Jurkat, Clone E6-1 (cell line): ENCODE measurements at regions not wholly inside any gene's neighbourhood (a gene's known extent, or its start where the extent isn't known, plus 50 kb on each side); places are given as distances from the start of the nearest gene placed in this dataset.

ENCODE experiments used
- DNase-seq: peaks from one replicate; pipeline ENCODE4 v3.0.0-alpha.2; 2011; ENCODE audit warnings: low read depth, low spot score
- H3K4me3 ChIP-seq: 2 replicates; pipeline ENCODE4 v1.5.1; 2011; ENCODE audit warnings: mild to moderate bottlenecking, low read length, control low read depth, moderate library complexity

GRCh38 chr13:40058757-40059236 lies 403.3 kb downstream of the COG6 start:
- H3K4me3 ChIP-seq, result no peak overlapping the region
- DNase-seq, result no peak

GRCh38 chr13:40059540-40060232 lies 404.2 kb downstream of the COG6 start:
- DNase-seq, result no peak
- no peak overlapping the region for H3K4me3 ChIP-seq

- no peak for DNase-seq
- H3K4me3 ChIP-seq, result no peak overlapping the region
Measured at GRCh38 chr13:40060296-40061007, 405.0 kb downstream of the COG6 start.

GRCh38 chr13:40061466-40062450 lies 406.3 kb downstream of the COG6 start:
- no peak overlapping the region for H3K4me3 ChIP-seq
- no peak for DNase-seq

- no peak for DNase-seq
- no peak overlapping the region for H3K4me3 ChIP-seq
Measured at GRCh38 chr13:40063278-40063698, 407.8 kb downstream of the COG6 start.

DNA sequence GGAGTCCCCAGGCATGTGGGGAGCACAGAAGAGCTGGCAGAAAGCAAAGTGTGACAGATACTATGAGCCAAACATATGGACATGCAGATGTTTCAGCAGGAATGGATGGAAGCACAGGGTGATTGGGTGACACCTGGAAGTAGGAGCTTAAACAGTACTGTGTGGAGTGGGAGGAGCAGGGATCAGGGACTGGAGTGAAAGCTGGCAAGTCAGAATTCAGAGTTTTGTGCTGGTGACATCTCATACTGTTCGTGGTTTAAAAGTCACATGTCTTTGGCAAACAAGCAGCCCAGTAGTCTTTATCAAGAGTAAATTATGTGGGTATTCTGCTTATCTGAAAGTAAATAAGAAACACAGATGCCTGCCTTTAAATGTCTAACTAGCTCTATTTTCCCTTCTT lies 408.2 kb downstream of the COG6 start:
- no peak for DNase-seq

DNA sequence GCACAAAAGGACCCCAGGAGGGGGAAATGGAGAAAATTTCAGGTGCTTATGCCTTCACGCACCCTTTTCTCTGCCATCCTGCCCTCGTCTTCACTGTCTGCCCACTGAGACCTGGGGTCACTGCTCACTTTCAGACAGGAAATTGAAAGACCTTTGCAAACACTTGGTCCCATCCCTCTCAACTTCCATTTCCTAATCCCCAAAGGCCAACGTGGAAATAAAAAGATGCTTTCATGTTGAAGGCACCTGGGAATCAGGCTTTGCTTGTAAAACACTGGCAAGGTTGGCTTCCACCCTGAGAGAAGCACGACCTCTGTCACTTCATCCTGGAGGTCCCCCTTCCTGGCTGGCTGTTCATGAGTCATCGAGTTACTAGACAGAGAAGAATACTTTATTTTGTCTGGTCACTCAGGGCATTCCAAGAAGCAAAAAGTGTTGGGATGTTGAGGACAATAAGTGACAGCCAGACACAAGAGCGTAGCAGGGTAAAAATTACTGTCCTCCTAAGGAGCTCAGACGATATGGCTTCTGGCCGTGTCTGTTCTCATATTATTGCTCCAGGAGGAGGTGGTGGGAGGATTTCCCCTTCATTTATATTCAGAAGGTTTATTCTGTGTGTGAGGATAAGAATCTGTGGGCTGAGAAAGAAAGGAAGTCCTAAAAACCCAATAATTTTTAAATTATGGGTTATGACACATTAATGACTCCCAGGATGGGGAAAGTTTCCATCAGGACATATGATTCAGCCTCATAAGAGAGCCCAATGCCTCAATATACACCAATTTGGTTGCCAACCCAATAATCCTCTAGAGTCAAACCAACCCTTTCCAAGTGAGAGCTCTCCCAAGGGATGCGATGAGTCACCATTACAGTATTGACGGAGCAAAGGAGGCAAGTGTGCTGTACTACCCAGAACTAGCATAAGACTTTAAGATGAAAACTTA lies 409.0 kb downstream of the COG6 start:
- no peak for DNase-seq
- no peak overlapping the region for H3K4me3 ChIP-seq

More for the DNA sequence above, 408.2 kb downstream of the COG6 start:
- H3K4me3 ChIP-seq, result no peak overlapping the region

DNA sequence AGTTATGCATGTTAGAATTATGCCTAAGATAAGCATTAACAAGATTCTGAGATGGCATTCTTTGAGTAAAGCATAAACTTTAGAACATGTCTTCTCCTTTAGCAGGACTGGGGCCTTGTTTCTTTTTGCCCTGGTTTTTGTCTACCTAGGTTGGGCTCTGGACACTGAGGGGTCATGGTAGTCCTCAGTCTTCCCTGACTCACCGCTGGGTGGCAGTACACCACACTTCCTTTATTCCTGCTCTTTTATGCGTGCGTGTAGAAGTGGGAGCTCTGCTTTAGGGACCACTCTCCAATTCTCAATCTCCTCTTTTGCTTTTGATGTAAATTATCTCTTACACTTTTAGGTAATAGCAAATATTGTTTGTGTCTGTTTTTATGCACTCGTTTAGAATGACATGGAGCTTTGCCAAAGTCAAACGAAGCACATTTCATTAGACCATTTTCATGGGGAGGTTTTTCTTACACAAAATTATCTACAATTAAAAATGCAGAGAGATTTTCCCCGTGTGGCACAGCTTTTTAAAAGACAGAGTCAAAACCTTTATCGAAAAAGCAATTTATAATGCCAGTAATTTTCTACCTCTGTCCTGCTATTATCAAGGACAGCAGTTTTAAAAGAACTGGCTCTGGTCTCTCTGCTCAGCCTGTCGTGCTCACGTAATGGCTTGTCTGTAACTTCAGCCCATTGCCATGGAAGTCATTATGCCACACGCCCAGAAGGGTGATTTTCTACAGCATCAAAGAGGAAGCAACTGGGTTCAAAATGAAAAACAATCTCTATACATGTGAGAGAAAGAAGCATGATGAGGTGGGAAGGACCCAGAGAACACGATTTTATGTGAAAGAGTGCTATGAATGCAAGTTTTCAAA lies 413.9 kb downstream of the COG6 start:
- peak; percentile 45 for DNase-seq
- H3K4me3 ChIP-seq, result no peak overlapping the region

GRCh38 chr13:40070357-40070756 lies 414.9 kb downstream of the COG6 start:
- no peak overlapping the region for H3K4me3 ChIP-seq
- DNase-seq, result no peak

- DNase-seq, result no peak
- no peak overlapping the region for H3K4me3 ChIP-seq
Measured at GRCh38 chr13:40072663-40073120, 417.2 kb downstream of the COG6 start.

GRCh38 chr13:40074338-40074737 lies 418.9 kb downstream of the COG6 start:
- no peak overlapping the region for H3K4me3 ChIP-seq
- DNase-seq, result no peak

DNA sequence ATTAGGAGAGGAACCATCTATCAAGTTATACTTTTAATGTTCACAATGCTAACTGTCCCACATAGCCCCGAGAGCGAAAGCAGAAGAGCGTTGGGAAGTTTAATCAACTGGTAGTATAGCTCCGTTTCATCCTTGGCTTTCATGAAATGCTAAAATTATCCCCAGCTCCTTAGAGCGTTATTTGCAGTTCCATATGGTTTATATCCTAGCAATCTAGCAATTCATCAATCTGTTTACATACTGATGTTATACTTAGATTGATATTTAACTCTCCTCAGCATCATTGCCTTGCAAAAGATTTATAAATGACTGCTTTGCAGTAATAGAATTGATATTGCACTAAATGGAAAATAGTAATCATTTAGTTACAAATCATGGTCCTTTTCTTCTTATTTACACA lies 419.8 kb downstream of the COG6 start:
- no peak overlapping the region for H3K4me3 ChIP-seq
- DNase-seq, result no peak

GRCh38 chr13:40076765-40077362 lies 421.4 kb downstream of the COG6 start:
- DNase-seq, result no peak
- H3K4me3 ChIP-seq, result no peak overlapping the region

- peak; percentile 4 for DNase-seq
Measured at GRCh38 chr13:40077396-40078027, 422.1 kb downstream of the COG6 start.

DNA sequence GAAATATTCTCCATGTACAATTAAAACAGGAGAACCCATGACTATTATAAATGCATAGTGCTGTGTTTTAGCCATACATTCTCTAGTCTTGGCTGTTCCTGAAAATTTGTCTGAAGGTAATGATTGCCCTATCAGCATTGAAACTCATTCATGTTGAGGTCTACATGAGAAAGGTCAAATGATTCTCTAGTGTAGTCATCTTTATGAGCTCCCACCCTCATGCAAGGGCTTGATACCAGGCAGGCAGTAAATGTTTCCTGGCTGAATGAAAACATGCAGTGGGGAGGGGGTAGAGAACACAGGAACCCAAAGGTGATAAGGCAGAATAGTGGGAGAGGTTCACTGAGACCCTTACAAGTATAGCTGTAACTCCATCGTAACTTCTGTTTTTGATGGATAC lies 424.3 kb downstream of the COG6 start:
- DNase-seq, result no peak
- H3K4me3 ChIP-seq, result no peak overlapping the region

More at GRCh38 chr13:40077396-40078027, 422.1 kb downstream of the COG6 start:
- H3K4me3 ChIP-seq, result no peak overlapping the region

DNA sequence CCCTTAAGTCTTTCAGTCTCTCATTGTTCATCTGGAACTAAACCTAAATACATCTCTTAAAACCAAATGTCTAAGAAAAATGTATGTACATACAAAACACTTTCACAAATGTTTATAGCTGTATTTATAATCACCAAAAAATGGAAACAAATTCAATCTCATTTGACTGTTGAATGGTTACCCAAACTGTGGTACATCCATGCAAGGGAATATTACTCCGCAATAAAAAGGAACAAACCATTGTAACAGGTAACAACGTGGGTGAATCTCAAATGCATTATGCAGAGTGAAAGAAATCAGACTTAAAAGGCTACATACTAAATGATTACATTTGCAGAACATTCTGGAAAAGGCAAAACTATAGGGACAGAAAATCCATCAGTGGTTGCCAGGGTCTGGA lies 425.2 kb downstream of the COG6 start:
- DNase-seq, result no peak
- H3K4me3 ChIP-seq, result no peak overlapping the region

DNA sequence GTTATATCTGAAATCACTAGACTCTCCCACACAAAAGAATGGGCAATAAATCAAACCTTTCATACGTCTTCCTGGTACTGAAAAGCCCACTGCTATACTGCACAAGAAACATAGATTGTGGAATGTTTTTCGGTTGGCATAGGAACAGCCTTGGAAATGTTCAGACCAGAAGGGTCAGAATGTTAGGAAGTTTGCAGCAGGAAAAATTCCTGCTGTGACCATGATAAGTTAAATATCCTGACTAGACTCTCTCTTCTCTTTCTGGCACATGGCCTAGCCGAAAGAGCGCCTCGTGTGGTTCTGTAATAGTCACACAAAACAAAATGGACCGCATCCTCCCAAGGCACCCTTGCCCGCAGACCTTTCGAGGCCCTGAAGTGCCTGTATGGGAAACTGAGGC lies 427.2 kb downstream of the COG6 start:
- no peak overlapping the region for H3K4me3 ChIP-seq
- no peak for DNase-seq
